Vagina (tissue), 2 donors: ENCODE measurements at regions not wholly inside any gene's neighbourhood (a gene's known extent, or its start where the extent isn't known, plus 50 kb on each side); places are given as distances from the start of the nearest gene placed in this dataset.

Source experiments
- DNase-seq, 2 donors: peaks; one replicate each; pipeline ENCODE4 v3.0.0-alpha.2; 2017; ENCODE audit errors: extremely low spot score in 2 of 2
- H3K27ac ChIP-seq: fragments of 200-600 bp; sonication (generic); one replicate; pipeline ENCODE4 v1.5.1; 2019
- H3K27me3 ChIP-seq: fragments of 200-600 bp; sonication (generic); one replicate; pipeline ENCODE4 v1.5.1; 2019
- H3K36me3 ChIP-seq, 2 donors: fragments of 200-600 bp; sonication (generic); one replicate each; pipeline ENCODE4 v1.5.1; 2017 to 2019
- H3K4me1 ChIP-seq: fragments of 200-600 bp; sonication (generic); one replicate; pipeline ENCODE4 v1.5.1; 2019
- H3K4me3 ChIP-seq, 2 donors: fragments of 200-600 bp; sonication (generic); 1 replicate in 1 of 2; 2 replicates in 1 of 2; pipeline ENCODE4 v1.5.1; 2016 to 2019
- H3K9me3 ChIP-seq: fragments of 200-600 bp; sonication (generic); one replicate; pipeline ENCODE4 v1.5.1; 2019
- POLR2A ChIP-seq, 2 donors: fragments of 450-650 bp; IDR thresholded peaks; one replicate each; pipeline ENCODE4 v1.6.1; 2017; ENCODE audit warnings: antibody characterized with exemption in 2 of 2, mild to moderate bottlenecking in 2 of 2, moderate library complexity in 2 of 2
- POLR2AphosphoS5 ChIP-seq, 2 donors: sonication (generic); formaldehyde crosslinking; IDR thresholded peaks; one replicate each; pipeline ENCODE4 v1.9.0; 2017; ENCODE audit warnings: antibody characterized with exemption in 2 of 2, mild to moderate bottlenecking in 2 of 2, low read depth in 1 of 2; ENCODE audit not compliant: insufficient read depth in 1 of 2
- intact Hi-C: fragments of 100-400 bp; cut with DNase I; formaldehyde crosslinking; loops from one replicate; pipeline ENCODE4 v1.15.1; 2023
- TF ChIP-seq, protein P1 (sequence below), 3 experiments: fragments of 450-650 bp in 2 of 3; fragments of 200-600 bp in 1 of 3; sonication (generic) in 1 of 3; IDR thresholded peaks; one replicate each; pipeline ENCODE4 v1.5.1; 2017 to 2019; ENCODE audit warnings: antibody characterized with exemption in 3 of 3, mild to moderate bottlenecking in 2 of 3, moderate library complexity in 2 of 3

DNA sequence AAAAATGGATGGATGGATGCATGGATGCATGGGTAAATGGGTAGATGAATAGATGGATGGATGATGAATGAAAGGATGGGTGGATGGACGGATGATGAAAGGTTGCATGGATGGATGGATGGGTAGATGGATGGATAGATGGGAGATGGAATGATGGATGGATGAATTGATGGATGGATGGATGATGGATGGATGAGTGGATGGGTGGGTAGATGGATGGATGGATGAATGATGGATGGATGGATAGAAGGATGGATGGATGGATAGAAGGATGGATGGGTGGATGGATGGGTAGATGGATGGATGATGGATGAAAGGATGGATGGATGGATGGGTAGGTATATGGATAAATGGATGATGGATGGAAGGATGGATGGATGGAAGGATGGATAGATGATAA is 115.1 kb upstream of the LSM14A start:
- Histone ChIP-seq H3K27ac (no peak overlapping the region), H3K36me3 (no peaks in the 10 kb centered on the region), H3K4me1 (no peaks in the 10 kb centered on the region), H3K27me3 (no peaks in the 10 kb centered on the region), H3K4me3 (no peak overlapping the region), H3K9me3 (no peaks in the 10 kb centered on the region)
- intact Hi-C loops: no loop called here
- TF ChIP-seq, protein P1, sequence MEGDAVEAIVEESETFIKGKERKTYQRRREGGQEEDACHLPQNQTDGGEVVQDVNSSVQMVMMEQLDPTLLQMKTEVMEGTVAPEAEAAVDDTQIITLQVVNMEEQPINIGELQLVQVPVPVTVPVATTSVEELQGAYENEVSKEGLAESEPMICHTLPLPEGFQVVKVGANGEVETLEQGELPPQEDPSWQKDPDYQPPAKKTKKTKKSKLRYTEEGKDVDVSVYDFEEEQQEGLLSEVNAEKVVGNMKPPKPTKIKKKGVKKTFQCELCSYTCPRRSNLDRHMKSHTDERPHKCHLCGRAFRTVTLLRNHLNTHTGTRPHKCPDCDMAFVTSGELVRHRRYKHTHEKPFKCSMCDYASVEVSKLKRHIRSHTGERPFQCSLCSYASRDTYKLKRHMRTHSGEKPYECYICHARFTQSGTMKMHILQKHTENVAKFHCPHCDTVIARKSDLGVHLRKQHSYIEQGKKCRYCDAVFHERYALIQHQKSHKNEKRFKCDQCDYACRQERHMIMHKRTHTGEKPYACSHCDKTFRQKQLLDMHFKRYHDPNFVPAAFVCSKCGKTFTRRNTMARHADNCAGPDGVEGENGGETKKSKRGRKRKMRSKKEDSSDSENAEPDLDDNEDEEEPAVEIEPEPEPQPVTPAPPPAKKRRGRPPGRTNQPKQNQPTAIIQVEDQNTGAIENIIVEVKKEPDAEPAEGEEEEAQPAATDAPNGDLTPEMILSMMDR (IDR thresholded peaks at IDR 0.05): no peak
- TF ChIP-seq POLR2AphosphoS5 (IDR thresholded peaks at IDR 0.05; ENCODE audit: insufficient read depth in 1 of 2, low read depth in 1 of 2) (no peak), POLR2A (IDR thresholded peaks at IDR 0.05) (no peak)
- no peak for DNase-seq

DNA sequence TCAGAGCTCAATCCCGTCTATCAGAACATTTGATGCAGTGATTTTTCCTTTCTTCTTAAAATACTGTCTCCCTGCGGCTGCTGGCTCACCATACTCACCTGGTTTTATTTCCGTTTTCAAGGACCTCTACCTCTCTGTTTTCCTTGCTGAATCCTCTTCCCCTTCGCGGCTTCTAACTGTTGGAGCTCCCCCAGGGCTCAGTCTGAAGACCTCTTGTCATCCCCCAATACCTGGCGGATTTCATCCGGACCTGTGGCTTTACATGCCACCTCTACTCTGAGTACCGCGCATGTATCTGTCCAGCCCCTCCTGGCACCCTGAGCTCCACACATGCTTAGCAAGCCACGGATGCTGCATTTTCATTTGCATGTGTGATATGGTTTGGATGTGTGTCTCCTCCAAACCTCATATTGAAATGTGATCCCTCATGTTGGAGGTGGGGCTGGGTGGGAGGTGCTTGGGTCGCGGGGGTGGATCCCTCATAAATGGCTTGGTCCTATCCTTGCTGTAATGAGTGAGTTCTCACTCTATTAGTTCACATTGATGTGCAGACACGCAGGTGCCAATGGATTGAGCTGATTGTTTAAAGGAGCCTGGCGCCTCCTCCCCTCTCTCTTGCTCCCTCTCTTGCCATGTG is 106.2 kb upstream of the LSM14A start:
- no peaks in the 10 kb centered on the region for H3K4me1 ChIP-seq

DNA sequence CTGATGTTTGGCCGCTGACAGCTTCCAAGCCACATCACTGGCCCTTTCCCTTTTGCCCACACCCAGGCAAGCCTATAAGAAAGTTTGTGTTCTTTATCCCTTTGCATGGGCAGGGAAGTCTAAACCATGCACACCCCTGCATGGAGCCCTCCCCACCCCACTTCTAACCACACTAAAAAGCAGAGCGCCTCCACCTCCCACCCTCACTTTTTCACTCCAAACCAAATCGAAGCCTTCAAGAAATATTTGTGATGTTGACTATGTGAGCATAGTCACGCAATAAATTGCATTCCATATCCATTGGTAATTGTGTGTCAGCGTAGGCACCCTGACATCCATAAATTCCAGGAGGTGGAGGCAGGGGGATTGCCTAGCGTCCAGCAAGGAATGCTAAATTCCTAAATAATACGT is 104.4 kb upstream of the LSM14A start:
- TF ChIP-seq, protein P1 (IDR thresholded peaks at IDR 0.05): no peak
- TF ChIP-seq POLR2AphosphoS5 (IDR thresholded peaks at IDR 0.05; ENCODE audit: insufficient read depth in 1 of 2, low read depth in 1 of 2): no peak
- TF ChIP-seq POLR2A (IDR thresholded peaks at IDR 0.05): no peak
- H3K27me3 ChIP-seq: no peaks in the 10 kb centered on the region
- no peak for DNase-seq
- no peaks in the 10 kb centered on the region for H3K4me1 ChIP-seq
- H3K36me3 ChIP-seq: no peaks in the 10 kb centered on the region
- no peak overlapping the region for H3K4me3 ChIP-seq
- H3K27ac ChIP-seq: no peak overlapping the region
- intact Hi-C loops: no loop called here
- no peaks in the 10 kb centered on the region for H3K9me3 ChIP-seq

More for the DNA sequence above, 106.2 kb upstream of the LSM14A start:
- intact Hi-C loops: no loop called here
- Histone ChIP-seq H3K27ac (no peak overlapping the region), H3K36me3 (no peaks in the 10 kb centered on the region), H3K27me3 (no peaks in the 10 kb centered on the region), H3K9me3 (no peaks in the 10 kb centered on the region), H3K4me3 (no peak overlapping the region)
- no peak for DNase-seq
- TF ChIP-seq POLR2A (IDR thresholded peaks at IDR 0.05): no peak
- TF ChIP-seq, protein P1 (IDR thresholded peaks at IDR 0.05): no peak
- no peak for TF ChIP-seq POLR2AphosphoS5 (IDR thresholded peaks at IDR 0.05; ENCODE audit: insufficient read depth in 1 of 2, low read depth in 1 of 2)

DNA sequence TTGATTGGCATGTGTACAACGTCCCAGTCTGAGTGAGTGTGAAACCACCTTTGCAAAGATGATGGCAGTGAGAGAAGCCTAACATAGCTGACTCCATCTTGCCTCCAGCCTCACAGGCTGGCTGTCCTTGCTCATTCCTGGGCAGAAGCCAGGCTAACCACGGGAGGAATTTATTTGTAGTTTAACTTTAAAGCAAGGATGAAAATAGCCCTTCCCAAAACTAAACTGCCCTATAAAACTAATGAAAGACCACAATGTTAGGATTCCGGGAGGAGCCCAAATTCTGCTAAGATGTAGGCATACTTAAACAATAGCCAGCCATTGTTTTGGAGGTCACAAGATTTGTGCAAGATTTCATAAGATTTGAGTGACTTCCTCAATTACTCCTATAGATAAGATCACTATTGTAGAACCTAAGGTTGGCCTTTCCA is 96.6 kb upstream of the LSM14A start:
- DNase-seq: no peak
- no peak overlapping the region for H3K27ac ChIP-seq
- no peaks in the 10 kb centered on the region for H3K36me3 ChIP-seq
- intact Hi-C loops: no loop called here
- TF ChIP-seq, protein P1 (IDR thresholded peaks at IDR 0.05): no peak
- no peak for TF ChIP-seq POLR2AphosphoS5 (IDR thresholded peaks at IDR 0.05; ENCODE audit: insufficient read depth in 1 of 2, low read depth in 1 of 2)
- no peak for TF ChIP-seq POLR2A (IDR thresholded peaks at IDR 0.05)
- no peaks in the 10 kb centered on the region for H3K27me3 ChIP-seq
- H3K9me3 ChIP-seq: no peaks in the 10 kb centered on the region
- no peak overlapping the region for H3K4me3 ChIP-seq
- H3K4me1 ChIP-seq: no peaks in the 10 kb centered on the region

DNA sequence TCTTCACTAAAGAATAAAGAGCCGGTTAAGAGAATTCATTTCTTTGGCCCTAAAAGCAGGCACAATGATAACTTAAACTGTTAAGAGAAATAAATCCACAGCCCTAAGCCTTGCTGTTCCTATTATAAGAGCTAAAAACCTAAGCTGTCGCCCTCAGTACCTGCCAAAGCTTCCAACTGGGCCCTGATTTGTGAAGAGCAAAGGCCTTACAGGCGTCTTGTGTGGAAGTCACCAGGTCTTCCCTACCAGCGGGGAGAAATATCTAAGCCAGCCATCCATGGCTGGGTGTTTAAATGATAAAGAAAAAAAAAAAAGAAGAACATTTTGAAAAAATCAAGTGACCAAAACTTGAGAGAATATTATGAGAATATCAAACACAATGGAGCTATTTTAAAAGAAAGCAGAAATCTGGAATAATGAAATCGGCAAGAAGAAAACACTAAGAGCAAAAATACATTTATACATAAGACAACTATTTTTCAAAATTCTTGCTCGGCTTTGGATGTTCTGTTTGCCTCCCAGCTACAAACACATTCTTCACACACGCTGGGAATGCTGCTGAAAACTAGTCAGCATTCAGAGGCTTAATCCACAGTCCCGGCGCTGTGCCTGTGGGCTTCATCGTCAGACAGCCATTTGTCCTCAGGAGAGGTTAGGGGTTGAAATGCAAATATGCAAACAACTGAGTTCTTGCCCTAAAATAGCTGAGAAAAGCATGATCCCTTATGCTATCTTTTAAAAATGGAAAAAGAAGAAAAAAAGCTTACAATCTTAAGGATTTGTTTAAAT is 89.8 kb upstream of the LSM14A start:
- TF ChIP-seq POLR2AphosphoS5 (IDR thresholded peaks at IDR 0.05; ENCODE audit: insufficient read depth in 1 of 2, low read depth in 1 of 2) (no peak), POLR2A (IDR thresholded peaks at IDR 0.05) (no peak)
- TF ChIP-seq, protein P1 (IDR thresholded peaks at IDR 0.05): no peak
- Histone ChIP-seq H3K36me3 (no peaks in the 10 kb centered on the region), H3K27ac (no peak overlapping the region), H3K4me3 (no peak overlapping the region), H3K27me3 (no peaks in the 10 kb centered on the region), H3K4me1 (no peaks in the 10 kb centered on the region), H3K9me3 (no peaks in the 10 kb centered on the region)
- no peak for DNase-seq
- intact Hi-C loops: no loop called here
